CD14-positive monocyte (primary cell): ENCODE measurements at regions not wholly inside any gene's neighbourhood (a gene's known extent, or its start where the extent isn't known, plus 50 kb on each side); places are given as distances from the start of the nearest gene placed in this dataset.

Source experiments
- DNase-seq, 3 donors: peaks; one replicate each; pipeline ENCODE4 v3.0.0-alpha.2; 2011 to 2022
- H2AFZ ChIP-seq: 2 replicates; pipeline ENCODE4 v1.6.0; 2012; ENCODE audit warnings: mild to moderate bottlenecking, low read depth, low read length, inconsistent platforms; ENCODE audit not compliant: insufficient read depth, poor library complexity, severe bottlenecking
- H3K27ac ChIP-seq, 2 donors: 1 replicate in 1 of 2; 2 replicates in 1 of 2; pipeline ENCODE4 v1.5.1; 2012 to 2013; ENCODE audit warnings: low read length in 2 of 2, control low read depth in 1 of 2, inconsistent platforms in 1 of 2, low read depth in 1 of 2, mild to moderate bottlenecking in 1 of 2
- H3K27me3 ChIP-seq, 2 donors: one replicate each; pipeline versions ENCODE4 v1.6.0 to v1.6.1; 2011 to 2013; ENCODE audit warnings: low read length in 2 of 2; ENCODE audit not compliant: control insufficient read depth in 2 of 2, insufficient read depth in 2 of 2
- H3K36me3 ChIP-seq, 2 donors: replicated peaks in 1 of 2; 1 replicate in 1 of 2; 2 replicates in 1 of 2; pipeline versions ENCODE4 v1.5.1 to v1.6.1; 2012 to 2013; ENCODE audit warnings: low read length in 2 of 2, control low read depth in 1 of 2, inconsistent platforms in 1 of 2, mild to moderate bottlenecking in 1 of 2; ENCODE audit not compliant: insufficient read depth in 2 of 2, control insufficient read depth in 1 of 2
- H3K4me1 ChIP-seq, 2 donors: 1 replicate in 1 of 2; 2 replicates in 1 of 2; pipeline versions ENCODE4 v1.5.1 to v1.6.1; 2012 to 2013; ENCODE audit warnings: low read length in 2 of 2, control low read depth in 1 of 2, inconsistent platforms in 1 of 2, mild to moderate bottlenecking in 1 of 2, moderate library complexity in 1 of 2; ENCODE audit not compliant: insufficient read depth in 2 of 2, control insufficient read depth in 1 of 2
- H3K4me2 ChIP-seq: replicated peaks from 2 replicates; pipeline ENCODE3; 2012; ENCODE audit warnings: low read length, moderate library complexity, mild to moderate bottlenecking; ENCODE audit not compliant: poor library complexity, severe bottlenecking; ENCODE audit errors: extremely low read depth
- H3K4me3 ChIP-seq, 3 experiments: fragments of 200-600 bp in 1 of 3; sonication (generic) in 1 of 3; replicated peaks in 1 of 3; 1 replicate in 2 of 3; 2 replicates in 1 of 3; pipeline ENCODE4 v1.5.1; 2011 to 2013; ENCODE audit warnings: low read length in 3 of 3, mild to moderate bottlenecking in 3 of 3, control low read depth in 2 of 3, low read depth in 2 of 3, inconsistent platforms in 1 of 3, moderate library complexity in 1 of 3
- H3K79me2 ChIP-seq: 2 replicates; pipeline ENCODE4 v1.6.0; 2012; ENCODE audit warnings: mild to moderate bottlenecking, control low read depth, inconsistent platforms, low read length, moderate library complexity; ENCODE audit not compliant: insufficient read depth
- H3K9ac ChIP-seq: 2 replicates; pipeline ENCODE4 v1.6.0; 2017; ENCODE audit warnings: low read length, mild to moderate bottlenecking; ENCODE audit not compliant: insufficient read depth, poor library complexity, severe bottlenecking
- H3K9me3 ChIP-seq, 2 donors: replicated peaks in 1 of 2; 1 replicate in 1 of 2; 2 replicates in 1 of 2; pipeline versions ENCODE4 v1.5.1 to v1.6.1; 2012 to 2013; ENCODE audit warnings: low read length in 2 of 2, control low read depth in 1 of 2; ENCODE audit not compliant: control insufficient read depth in 1 of 2, insufficient read depth in 1 of 2
- H4K20me1 ChIP-seq: 2 replicates; pipeline ENCODE4 v1.6.0; 2012; ENCODE audit warnings: mild to moderate bottlenecking, low read length, control low read depth, moderate library complexity; ENCODE audit not compliant: insufficient read depth
- H3K27ac Mint-ChIP-seq, 7 donors: one replicate each; pipeline ENCODE4 v1.8.0; 2020; ENCODE audit warnings: mild to moderate bottlenecking in 7 of 7, mixed read lengths in 7 of 7, moderate library complexity in 6 of 7, inconsistent platforms in 2 of 7
- H3K27me3 Mint-ChIP-seq, 3 donors: one replicate each; pipeline ENCODE4 v1.8.0; 2021 to 2022; ENCODE audit warnings: low read depth in 3 of 3, mild to moderate bottlenecking in 3 of 3, mixed read lengths in 3 of 3, moderate library complexity in 3 of 3, inconsistent platforms in 1 of 3
- H3K36me3 Mint-ChIP-seq, 2 donors: one replicate each; pipeline ENCODE4 v1.8.0; 2020; ENCODE audit warnings: mixed read lengths in 2 of 2, inconsistent platforms in 1 of 2, mild to moderate bottlenecking in 1 of 2
- H3K4me1 Mint-ChIP-seq: one replicate; pipeline ENCODE4 v1.8.0; 2020; ENCODE audit warnings: mild to moderate bottlenecking, mixed read lengths
- H3K4me3 Mint-ChIP-seq, 2 donors: one replicate each; pipeline ENCODE4 v1.8.0; 2020; ENCODE audit warnings: mild to moderate bottlenecking in 2 of 2, mixed read lengths in 2 of 2, moderate library complexity in 1 of 2
- H3K9me3 Mint-ChIP-seq, 7 donors: one replicate each; pipeline ENCODE4 v1.8.0; 2020 to 2022; ENCODE audit warnings: mixed read lengths in 7 of 7, mild to moderate bottlenecking in 6 of 7, moderate library complexity in 6 of 7, inconsistent platforms in 2 of 7
- CTCF ChIP-seq: fragments of 200-600 bp; IDR thresholded peaks from one replicate; pipeline ENCODE4 v1.8.0; 2022; ENCODE audit warnings: antibody characterized with exemption, mild to moderate bottlenecking
- WGBS: methylation state at CpG from one replicate; pipeline ENCODE4 v1.1.5; 2013; ENCODE audit warnings: missing lambda C conversion rate; ENCODE audit not compliant: insufficient coverage; 5-methylcytosine and 5-hydroxymethylcytosine counted together
- intact Hi-C, 2 donors: fragments of 100-400 bp; cut with micrococcal nuclease; formaldehyde crosslinking; loops; one replicate each; pipeline versions ENCODE4 v1.15.0 to v1.15.1; 2023

GRCh38 chr2:224261326-224261725 lies 140.6 kb downstream of the FAM124B start:
- Histone ChIP-seq H3K36me3 (no peaks in the 10 kb centered on the region), H3K4me3 (no peak overlapping the region), H3K4me2 (no peak overlapping the region), H4K20me1 (no peaks in the 10 kb centered on the region), H3K27me3 (no peaks in the 10 kb centered on the region), H3K4me1 (no peaks in the 10 kb centered on the region), H3K9me3 (no peaks in the 10 kb centered on the region), H3K9ac (no peak overlapping the region), H2AFZ (no peak overlapping the region), H3K27ac (no peak overlapping the region), H3K79me2 (no peaks in the 10 kb centered on the region)
- Mint-ChIP-seq H3K4me3 (no peak overlapping the region), H3K27ac (no peak overlapping the region), H3K9me3 (peaks cover 0 to 2% (median 0%) of the 10 kb centered on the region in 7 donors), H3K36me3 (no peaks in the 10 kb centered on the region), H3K27me3 (peaks cover 2 to 11% (median 4%) of the 10 kb centered on the region in 3 donors), H3K4me1 (peaks cover 2% of the 10 kb centered on the region)
- TF ChIP-seq CTCF: no peak
- DNase-seq: no peak
- intact Hi-C loops: no loop called here
- WGBS: no CpG with 5 or more reads among the region's 1 CpG

- Mint-ChIP-seq H3K9me3 (peaks cover 0 to 2% (median 0%) of the 10 kb centered on the region in 7 donors), H3K27ac (no peak overlapping the region), H3K36me3 (no peaks in the 10 kb centered on the region), H3K4me3 (no peak overlapping the region), H3K4me1 (peaks cover 2% of the 10 kb centered on the region), H3K27me3 (peaks cover 2 to 9% (median 4%) of the 10 kb centered on the region in 3 donors)
- Histone ChIP-seq H3K4me3 (no peak overlapping the region), H4K20me1 (no peaks in the 10 kb centered on the region), H3K9ac (no peak overlapping the region), H3K4me1 (no peaks in the 10 kb centered on the region), H3K27me3 (no peaks in the 10 kb centered on the region), H3K9me3 (no peaks in the 10 kb centered on the region), H2AFZ (no peak overlapping the region), H3K4me2 (no peak overlapping the region), H3K36me3 (no peaks in the 10 kb centered on the region), H3K79me2 (no peaks in the 10 kb centered on the region), H3K27ac (no peak overlapping the region)
- WGBS: 15% methylated on average over 3 of the region's 7 CpGs
- DNase-seq: no peak
- intact Hi-C loops: no loop called here
- TF ChIP-seq CTCF: no peak
Observed at GRCh38 chr2:224260372-224261020, 141.4 kb downstream of the FAM124B start.
